PC-9 (cell line): ENCODE measurements at regions not wholly inside any gene's neighbourhood (a gene's known extent, or its start where the extent isn't known, plus 50 kb on each side); places are given as distances from the start of the nearest gene placed in this dataset.

Source experiments
- BruUV-seq: library from RNA; stranded (reverse); fragments of 400-500 nt; replicated peaks from 2 replicates; lab custom pipeline; 2021; lab: Mats Ljungman, UMichigan
- CTCF ChIA-PET: fragments of 300-600 bp; sonication (Branson Sonifier 250); formaldehyde crosslinking; loops from one replicate; lab custom pipeline; 2022; ENCODE audit warnings: antibody characterized with exemption; lab: Charles Lee
- POLR2A ChIA-PET: fragments of 300-600 bp; sonication (Branson Sonifier 250); formaldehyde crosslinking; loops from one replicate; lab custom pipeline; 2022; ENCODE audit warnings: antibody characterized with exemption; ENCODE audit not compliant: unreplicated experiment; lab: Charles Lee
- DNase-seq, 2 experiments: peaks; one replicate each; pipeline versions ENCODE4 v3.0.0 to v3.0.0-alpha.2; 2015 to 2022; ENCODE audit warnings: mixed read lengths in 1 of 2
- H2AFZ ChIP-seq: fragments of 200-600 bp; sonication (generic); 2 replicates; pipeline ENCODE4 v1.8.1; 2017; ENCODE audit warnings: antibody characterized with exemption
- H3F3A ChIP-seq: fragments of 200-600 bp; sonication (generic); 2 replicates; pipeline ENCODE4 v1.8.1; 2017; ENCODE audit warnings: antibody characterized with exemption, mild to moderate bottlenecking, low read depth; ENCODE audit not compliant: insufficient read depth
- H3K27ac ChIP-seq: fragments of 200-600 bp; sonication (generic); 2 replicates; pipeline ENCODE4 v1.6.1; 2016; ENCODE audit warnings: mixed run types
- H3K27me3 ChIP-seq: fragments of 200-600 bp; sonication (generic); 2 replicates; pipeline ENCODE4 v1.6.1; 2016; ENCODE audit warnings: low read depth, mixed run types; ENCODE audit not compliant: insufficient read depth
- H3K36me3 ChIP-seq: fragments of 200-600 bp; sonication (generic); 2 replicates; pipeline ENCODE4 v1.6.1; 2016; ENCODE audit warnings: low read depth, mixed run types
- H3K4me1 ChIP-seq: fragments of 200-600 bp; sonication (generic); replicated peaks from 2 replicates; pipeline ENCODE4 v1.6.1; 2016; ENCODE audit warnings: mixed run types; ENCODE audit not compliant: insufficient read depth
- H3K4me2 ChIP-seq: fragments of 200-600 bp; sonication (generic); 2 replicates; pipeline ENCODE4 v1.6.1; 2017; ENCODE audit warnings: mixed run types
- H3K4me3 ChIP-seq: fragments of 200-600 bp; sonication (generic); 2 replicates; pipeline ENCODE4 v1.6.1; 2016; ENCODE audit warnings: mixed run types
- H3K79me2 ChIP-seq: fragments of 200-600 bp; sonication (generic); 2 replicates; pipeline ENCODE4 v1.6.1; 2017; ENCODE audit warnings: low read depth, mixed run types
- H3K9me2 ChIP-seq: fragments of 200-600 bp; sonication (generic); 2 replicates; pipeline ENCODE4 v1.8.1; 2017; ENCODE audit warnings: mild to moderate bottlenecking; ENCODE audit not compliant: insufficient read depth
- H3K9me3 ChIP-seq: fragments of 200-600 bp; sonication (generic); 2 replicates; pipeline ENCODE4 v1.8.1; 2016; ENCODE audit warnings: low read depth; ENCODE audit not compliant: insufficient read depth
- H4K20me1 ChIP-seq: fragments of 200-600 bp; sonication (generic); 2 replicates; pipeline ENCODE4 v1.8.1; 2017; ENCODE audit not compliant: insufficient read depth
- CTCF ChIP-seq: fragments of 200-600 bp; sonication (generic); conservative IDR thresholded peaks from 2 replicates; pipeline ENCODE4 v1.6.1; 2017; ENCODE audit warnings: mixed run types, antibody characterized with exemption, mild to moderate bottlenecking, moderate library complexity
- EZH2 ChIP-seq: fragments of 200-600 bp; sonication (generic); IDR thresholded peaks from 2 replicates; pipeline ENCODE4 v1.8.0; 2017; ENCODE audit warnings: antibody characterized with exemption, low read depth
- intact Hi-C: fragments of 100-400 bp; cut with micrococcal nuclease; formaldehyde crosslinking; loops from one replicate; pipeline ENCODE4 v1.10.0; 2022; ENCODE audit not compliant: unreplicated experiment

GRCh38 chr14:43014338-43014737 lies 1407.7 kb downstream of the LRFN5 start:
- no peaks in the 10 kb centered on the region for H3K36me3 ChIP-seq
- H2AFZ ChIP-seq: no peak overlapping the region
- H3K4me2 ChIP-seq: no peak overlapping the region
- H3K9me3 ChIP-seq: peaks cover 2% of the 10 kb centered on the region; the same call in 1 of the 2 replicates
- H3K4me3 ChIP-seq: no peak overlapping the region
- no peaks in the 10 kb centered on the region for H3K9me2 ChIP-seq
- H3K79me2 ChIP-seq: no peaks in the 10 kb centered on the region
- DNase-seq: no peak
- ChIA-PET CTCF (no interaction called here), POLR2A (no interaction called here)
- H3K27ac ChIP-seq: no peak overlapping the region
- H3F3A ChIP-seq: no peaks in the 10 kb centered on the region
- TF ChIP-seq CTCF: no peak
- no peak for TF ChIP-seq EZH2
- intact Hi-C loops: no loop called here
- no peaks in the 10 kb centered on the region for H3K4me1 ChIP-seq
- no peaks in the 10 kb centered on the region for H4K20me1 ChIP-seq
- H3K27me3 ChIP-seq: no peaks in the 10 kb centered on the region
- no TSS peak for BruUV-seq

GRCh38 chr14:43012817-43013216 lies 1406.1 kb downstream of the LRFN5 start:
- BruUV-seq: no TSS peak
- Histone ChIP-seq H3K4me1 (no peaks in the 10 kb centered on the region), H2AFZ (no peak overlapping the region), H3K79me2 (no peaks in the 10 kb centered on the region), H3K4me3 (no peak overlapping the region), H3K9me3 (peaks cover 3% of the 10 kb centered on the region; the same call in 1 of the 2 replicates), H3K27ac (no peak overlapping the region), H3K9me2 (no peaks in the 10 kb centered on the region), H3K36me3 (no peaks in the 10 kb centered on the region), H3K27me3 (no peaks in the 10 kb centered on the region), H4K20me1 (no peaks in the 10 kb centered on the region), H3K4me2 (no peak overlapping the region), H3F3A (no peaks in the 10 kb centered on the region)
- intact Hi-C loops: no loop called here
- POLR2A ChIA-PET: no interaction called here
- TF ChIP-seq CTCF (no peak), EZH2 (no peak)
- DNase-seq: no peak
- CTCF ChIA-PET: no interaction called here

GRCh38 chr14:43005807-43006206 lies 1399.1 kb downstream of the LRFN5 start:
- no peak overlapping the region for H2AFZ ChIP-seq
- H3K4me3 ChIP-seq: no peak overlapping the region
- BruUV-seq: no TSS peak
- no peak for DNase-seq
- TF ChIP-seq EZH2: no peak
- 0 out of 2 replicates have a peak, but pooled peaks have one; percentile 25 for TF ChIP-seq CTCF
- no peaks in the 10 kb centered on the region for H3K9me2 ChIP-seq
- no peaks in the 10 kb centered on the region for H3F3A ChIP-seq
- H3K9me3 ChIP-seq: peaks cover 3% of the 10 kb centered on the region
- no peak overlapping the region for H3K4me2 ChIP-seq
- H3K27ac ChIP-seq: no peak overlapping the region
- H3K4me1 ChIP-seq: no peaks in the 10 kb centered on the region
- H3K79me2 ChIP-seq: no peaks in the 10 kb centered on the region
- CTCF ChIA-PET: no interaction called here
- H3K36me3 ChIP-seq: no peaks in the 10 kb centered on the region
- H4K20me1 ChIP-seq: no peaks in the 10 kb centered on the region
- intact Hi-C loops: no loop called here
- no peaks in the 10 kb centered on the region for H3K27me3 ChIP-seq
- POLR2A ChIA-PET: no interaction called here
